GM12878 (cell line): ENCODE measurements at regions not wholly inside any gene's neighbourhood (a gene's known extent, or its start where the extent isn't known, plus 50 kb on each side); places are given as distances from the start of the nearest gene placed in this dataset.

Experiments
- EED ChIP-seq: sonication (generic); IDR thresholded peaks from 2 replicates; pipeline ENCODE4 v1.6.1; 2016; ENCODE audit warnings: antibody characterized with exemption, low read depth
- EZH2 ChIP-seq: IDR thresholded peaks from 2 replicates; pipeline ENCODE4 v1.6.1; 2012; ENCODE audit warnings: low read depth, mild to moderate bottlenecking, control low read depth, inconsistent platforms, low read length, borderline replicate concordance; ENCODE audit not compliant: control insufficient read depth
- NFIC ChIP-seq: IDR thresholded peaks from 2 replicates; pipeline ENCODE4 v1.6.1; 2012; ENCODE audit warnings: low read depth, mild to moderate bottlenecking, inconsistent platforms, low read length, moderate library complexity
- TF ChIP-seq, protein P1 (sequence below): IDR thresholded peaks from 2 replicates; pipeline ENCODE4 v1.6.1; 2012; ENCODE audit warnings: low read depth, low read length, improper control_type of control experiment

DNA sequence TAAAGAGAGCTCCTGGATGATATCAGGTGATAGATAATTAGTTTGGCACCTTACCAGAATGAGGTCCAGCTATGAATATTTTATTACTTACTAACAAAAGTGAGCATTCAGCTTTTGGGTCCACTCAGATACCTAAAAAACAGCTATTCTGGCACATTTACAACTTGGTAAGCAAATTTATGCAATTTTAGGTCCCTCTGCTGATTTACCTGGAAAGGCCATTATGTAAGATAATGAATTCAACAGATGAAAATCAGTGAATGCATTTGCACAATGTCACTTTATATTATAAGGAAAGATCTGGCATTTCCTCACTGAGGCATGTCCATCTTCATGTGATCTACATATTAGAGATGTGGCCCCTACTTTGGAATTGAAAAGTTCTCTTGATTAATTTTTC is 517.0 kb downstream of the SPRY1 start:
- TF ChIP-seq EED: no peak
- no peak for TF ChIP-seq NFIC
- TF ChIP-seq, protein P1, sequence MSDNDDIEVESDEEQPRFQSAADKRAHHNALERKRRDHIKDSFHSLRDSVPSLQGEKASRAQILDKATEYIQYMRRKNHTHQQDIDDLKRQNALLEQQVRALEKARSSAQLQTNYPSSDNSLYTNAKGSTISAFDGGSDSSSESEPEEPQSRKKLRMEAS: no peak
- TF ChIP-seq EZH2: no peak
